H1 (cell line): ENCODE measurements at regions not wholly inside any gene's neighbourhood (a gene's known extent, or its start where the extent isn't known, plus 50 kb on each side); places are given as distances from the start of the nearest gene placed in this dataset.

Experiments
- ASH2L ChIP-seq: fragments of 200-600, 300-600 bp; sonication (generic); IDR thresholded peaks from one replicate; pipeline ENCODE4 v1.7.1; 2017; ENCODE audit warnings: low read length
- CBX5 ChIP-seq: fragments of 300-800, 300-1000 bp; sonication (generic); IDR thresholded peaks from 2 replicates; pipeline ENCODE4 v1.7.1; 2016; ENCODE audit warnings: antibody characterized with exemption, low read length, low read depth
- EP300 ChIP-seq, 2 experiments: IDR thresholded peaks; 1 replicate in 1 of 2; 2 replicates in 1 of 2; pipeline ENCODE4 v1.6.1; 2011 to 2012; ENCODE audit warnings: low read depth in 2 of 2, low read length in 2 of 2, mild to moderate bottlenecking in 2 of 2, borderline replicate concordance in 1 of 2, inconsistent platforms in 1 of 2, moderate library complexity in 1 of 2
- POLR2A ChIP-seq, 2 experiments: IDR thresholded peaks; 1 replicate in 1 of 2; 2 replicates in 1 of 2; pipeline ENCODE4 v1.6.1; 2011; ENCODE audit warnings: low read depth in 2 of 2, low read length in 2 of 2, mild to moderate bottlenecking in 2 of 2; ENCODE audit errors: control extremely low read depth in 1 of 2
- POLR2AphosphoS5 ChIP-seq: IDR thresholded peaks from 2 replicates; pipeline ENCODE4 v1.6.1; 2011; ENCODE audit warnings: low read depth, low read length
- RFX5 ChIP-seq: IDR thresholded peaks from 2 replicates; pipeline ENCODE4 v1.6.1; 2011; ENCODE audit warnings: low read depth, low read length, improper control_type of control experiment, borderline replicate concordance
- SP1 ChIP-seq: IDR thresholded peaks from 2 replicates; pipeline ENCODE4 v1.6.1; 2011; ENCODE audit warnings: low read depth, low read length
- TAF1 ChIP-seq: IDR thresholded peaks from 2 replicates; pipeline ENCODE4 v1.6.1; 2011; ENCODE audit warnings: mild to moderate bottlenecking, low read depth, low read length
- TF ChIP-seq, protein P1 (sequence below), 3 experiments: IDR thresholded peaks; 1 replicate in 2 of 3; 2 replicates in 1 of 3; pipeline versions ENCODE4 v1.5.1 to v1.6.1; 2011; ENCODE audit warnings: low read length in 3 of 3, mild to moderate bottlenecking in 3 of 3, inconsistent platforms in 2 of 3, low read depth in 1 of 3, moderate library complexity in 1 of 3; ENCODE audit not compliant: insufficient read depth in 1 of 3; ENCODE audit errors: control extremely low read depth in 1 of 3
- TF ChIP-seq, protein P2 (sequence below): IDR thresholded peaks from 2 replicates; pipeline ENCODE4 v1.6.1; 2011; ENCODE audit warnings: low read length, improper control_type of control experiment
- TF ChIP-seq, protein P3 (sequence below): IDR thresholded peaks from 2 replicates; pipeline ENCODE4 v1.6.1; 2012; ENCODE audit warnings: inconsistent platforms

DNA sequence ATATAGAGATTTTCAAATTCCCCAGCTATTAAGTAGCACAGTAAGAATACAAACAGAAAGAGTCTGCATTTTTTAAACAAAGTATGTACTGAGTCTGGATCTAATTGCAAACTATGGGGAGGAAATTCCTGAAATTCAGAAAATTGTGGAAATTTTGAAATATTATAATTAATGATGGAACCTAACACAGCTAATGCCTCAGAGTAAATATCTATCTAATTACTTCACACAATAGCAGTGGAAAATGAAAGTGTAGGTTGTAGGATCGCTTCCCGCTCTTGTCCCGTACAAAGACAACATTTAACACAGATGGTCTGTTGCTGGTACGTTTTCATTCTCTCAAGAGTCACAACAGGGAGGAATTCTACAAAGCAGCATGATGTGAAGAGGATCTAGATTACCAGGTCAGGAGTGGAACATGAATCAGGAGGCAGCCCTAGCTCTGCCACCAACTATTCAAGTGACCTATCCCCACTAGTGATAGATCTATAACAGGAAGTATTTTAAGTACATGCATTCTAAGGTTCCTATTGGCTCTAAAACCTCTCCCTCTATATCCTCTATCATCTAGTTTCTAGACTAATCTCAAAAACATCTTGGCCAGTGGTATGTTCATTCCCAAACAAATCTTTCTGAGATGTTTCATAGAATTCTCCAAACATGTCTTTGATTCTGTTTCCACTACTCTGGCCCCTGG is 58.9 kb upstream of the GRAMD2B start:
- TF ChIP-seq, protein P1, sequence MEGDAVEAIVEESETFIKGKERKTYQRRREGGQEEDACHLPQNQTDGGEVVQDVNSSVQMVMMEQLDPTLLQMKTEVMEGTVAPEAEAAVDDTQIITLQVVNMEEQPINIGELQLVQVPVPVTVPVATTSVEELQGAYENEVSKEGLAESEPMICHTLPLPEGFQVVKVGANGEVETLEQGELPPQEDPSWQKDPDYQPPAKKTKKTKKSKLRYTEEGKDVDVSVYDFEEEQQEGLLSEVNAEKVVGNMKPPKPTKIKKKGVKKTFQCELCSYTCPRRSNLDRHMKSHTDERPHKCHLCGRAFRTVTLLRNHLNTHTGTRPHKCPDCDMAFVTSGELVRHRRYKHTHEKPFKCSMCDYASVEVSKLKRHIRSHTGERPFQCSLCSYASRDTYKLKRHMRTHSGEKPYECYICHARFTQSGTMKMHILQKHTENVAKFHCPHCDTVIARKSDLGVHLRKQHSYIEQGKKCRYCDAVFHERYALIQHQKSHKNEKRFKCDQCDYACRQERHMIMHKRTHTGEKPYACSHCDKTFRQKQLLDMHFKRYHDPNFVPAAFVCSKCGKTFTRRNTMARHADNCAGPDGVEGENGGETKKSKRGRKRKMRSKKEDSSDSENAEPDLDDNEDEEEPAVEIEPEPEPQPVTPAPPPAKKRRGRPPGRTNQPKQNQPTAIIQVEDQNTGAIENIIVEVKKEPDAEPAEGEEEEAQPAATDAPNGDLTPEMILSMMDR (IDR thresholded peaks at IDR 0.05; ENCODE audit: control extremely low read depth in 1 of 3, insufficient read depth in 1 of 3, low read depth in 1 of 3, low read length in 3 of 3) = no peak
- TF ChIP-seq, protein P2, sequence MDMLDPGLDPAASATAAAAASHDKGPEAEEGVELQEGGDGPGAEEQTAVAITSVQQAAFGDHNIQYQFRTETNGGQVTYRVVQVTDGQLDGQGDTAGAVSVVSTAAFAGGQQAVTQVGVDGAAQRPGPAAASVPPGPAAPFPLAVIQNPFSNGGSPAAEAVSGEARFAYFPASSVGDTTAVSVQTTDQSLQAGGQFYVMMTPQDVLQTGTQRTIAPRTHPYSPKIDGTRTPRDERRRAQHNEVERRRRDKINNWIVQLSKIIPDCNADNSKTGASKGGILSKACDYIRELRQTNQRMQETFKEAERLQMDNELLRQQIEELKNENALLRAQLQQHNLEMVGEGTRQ = no peak
- TF ChIP-seq TAF1 (no peak), RFX5 (no peak), POLR2A (IDR thresholded peaks at IDR 0.05; ENCODE audit: control extremely low read depth in 1 of 2, low read depth in 2 of 2, low read length in 2 of 2) (no peak), EP300 (IDR thresholded peaks at IDR 0.05; ENCODE audit: borderline replicate concordance in 1 of 2, low read depth in 2 of 2, low read length in 2 of 2) (no peak), POLR2AphosphoS5 (no peak), CBX5 (no peak), ASH2L (no peak), SP1 (no peak)
- TF ChIP-seq, protein P3, sequence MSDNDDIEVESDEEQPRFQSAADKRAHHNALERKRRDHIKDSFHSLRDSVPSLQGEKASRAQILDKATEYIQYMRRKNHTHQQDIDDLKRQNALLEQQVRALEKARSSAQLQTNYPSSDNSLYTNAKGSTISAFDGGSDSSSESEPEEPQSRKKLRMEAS = no peak
